LNCAP (cell line): ENCODE measurements at regions not wholly inside any gene's neighbourhood (a gene's known extent, or its start where the extent isn't known, plus 50 kb on each side); places are given as distances from the start of the nearest gene placed in this dataset.

Source experiments
- CTCF ChIP-seq: fragments of 450-650 bp; IDR thresholded peaks from 2 replicates; pipeline ENCODE4 v1.5.1; 2017; ENCODE audit warnings: mild to moderate bottlenecking

GRCh38 chr10:113454341-113455061 lies 98.4 kb upstream of the HABP2 start:
- TF ChIP-seq CTCF = peak; percentile 93

- TF ChIP-seq CTCF = no peak
These were observed 96.9 kb upstream of the HABP2 start for GRCh38 chr10:113455947-113456346.

DNA sequence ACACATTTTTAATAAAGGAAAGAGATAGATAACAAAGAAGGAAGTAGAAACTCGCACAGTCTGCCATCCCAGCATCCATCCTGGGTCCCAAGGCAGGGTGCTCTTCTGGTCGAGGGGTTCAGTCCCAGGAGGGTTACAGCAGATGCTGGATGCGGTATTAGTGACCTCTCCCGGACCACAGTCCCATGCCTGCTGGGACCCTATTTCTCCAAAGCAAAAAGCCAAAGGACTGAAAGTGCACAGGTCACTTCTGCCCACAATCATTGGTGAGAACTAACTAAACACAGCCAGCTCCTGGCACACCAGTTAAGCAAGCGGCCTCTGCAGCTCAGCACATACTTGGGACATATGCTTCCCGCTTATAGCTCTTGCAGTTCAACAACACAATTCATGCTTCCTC lies 96.1 kb upstream of the HABP2 start:
- TF ChIP-seq CTCF = no peak

- no peak for TF ChIP-seq CTCF
These were observed 95.4 kb upstream of the HABP2 start for GRCh38 chr10:113457408-113457807.

GRCh38 chr10:113458451-113458850 lies 94.4 kb upstream of the HABP2 start:
- TF ChIP-seq CTCF = no peak

DNA sequence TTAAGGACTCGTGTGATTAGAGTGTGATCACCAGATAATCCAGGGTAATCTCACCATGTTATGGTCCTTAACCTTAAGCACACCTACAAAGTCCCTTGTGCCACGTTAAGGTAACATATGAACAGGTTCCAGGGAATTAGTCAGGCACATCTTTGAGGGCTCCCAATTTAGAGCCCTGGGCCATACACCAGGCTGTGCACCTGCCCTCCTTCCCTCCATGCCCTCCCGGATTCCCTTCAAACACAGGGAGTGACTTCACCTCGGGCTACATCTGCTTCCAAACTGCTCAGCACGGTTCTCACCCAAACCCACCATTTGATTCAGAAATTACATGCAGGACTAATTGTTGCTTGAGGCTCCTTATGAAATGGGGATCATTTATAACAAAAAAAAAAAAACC lies 93.9 kb upstream of the HABP2 start:
- TF ChIP-seq CTCF = no peak

DNA sequence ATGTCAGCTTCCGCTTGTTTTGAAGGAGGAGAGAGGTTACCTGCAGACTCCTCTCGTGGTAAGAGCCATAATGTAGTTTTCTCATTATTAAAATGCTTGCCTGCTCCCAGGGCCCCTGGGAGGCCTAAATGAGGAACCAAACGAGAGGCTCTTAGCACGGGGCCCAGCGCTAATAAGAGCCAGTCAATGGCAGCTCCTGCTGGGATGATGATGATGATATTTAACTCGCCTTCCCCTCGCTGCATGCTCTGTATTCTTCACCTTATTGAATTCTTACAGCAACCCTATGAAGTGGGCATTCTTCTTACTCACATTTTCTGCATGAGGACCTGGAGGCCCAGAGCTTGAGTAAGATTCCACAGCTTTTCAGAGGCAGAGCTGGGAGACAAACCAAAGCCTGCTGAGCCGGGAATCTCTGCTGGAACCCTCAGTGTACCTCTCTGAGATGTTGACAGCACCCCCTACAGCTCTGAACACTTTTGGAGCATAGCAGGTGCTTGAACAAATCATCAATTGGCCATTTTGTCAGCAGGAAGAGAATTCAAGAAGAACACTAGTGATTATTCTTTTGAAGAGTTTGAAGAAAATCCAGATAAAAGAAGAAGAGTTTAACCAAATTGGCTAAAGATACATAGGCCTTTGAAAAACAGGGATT lies 93.1 kb upstream of the HABP2 start:
- no peak for TF ChIP-seq CTCF
